OCI-LY1 (cell line): ENCODE measurements at regions not wholly inside any gene's neighbourhood (a gene's known extent, or its start where the extent isn't known, plus 50 kb on each side); places are given as distances from the start of the nearest gene placed in this dataset.

ENCODE experiments used
- CTCF ChIP-seq: fragments of 200-600 bp; sonication (generic), shearing (Covaris generic); IDR thresholded peaks from 2 replicates; pipeline ENCODE4 v1.5.1; 2017; ENCODE audit warnings: mild to moderate bottlenecking, antibody characterized with exemption, low read length, moderate library complexity, mixed read lengths
- EZH2 ChIP-seq: fragments of 200-600 bp; sonication (generic), shearing (Covaris generic); IDR thresholded peaks from 2 replicates; pipeline ENCODE4 v1.8.0; 2017; ENCODE audit warnings: borderline replicate concordance, mixed run types, mild to moderate bottlenecking, antibody characterized with exemption, low read length, moderate library complexity, mixed read lengths

GRCh38 chr6:169930799-169931198 lies 179.4 kb downstream of the ERMARD start:
- TF ChIP-seq CTCF = peak; percentile 10; the same call in 1 of the 2 replicates
- TF ChIP-seq EZH2 = no peak
